Trophoblast cell (in vitro differentiated cells and primary cell): ENCODE measurements at regions not wholly inside any gene's neighbourhood (a gene's known extent, or its start where the extent isn't known, plus 50 kb on each side); places are given as distances from the start of the nearest gene placed in this dataset.

Experiments used
- DNase-seq, 2 donors: peaks; one replicate each; pipeline ENCODE4 v3.0.0-alpha.2; 2016
- H2AFZ ChIP-seq: 2 replicates; pipeline ENCODE4 v1.6.1; 2013; ENCODE audit warnings: low read length, moderate library complexity, mild to moderate bottlenecking; ENCODE audit not compliant: insufficient read depth, poor library complexity
- H2AK5ac ChIP-seq: 2 replicates; pipeline ENCODE4 v1.6.1; 2013; ENCODE audit warnings: mild to moderate bottlenecking, low read length
- H2BK120ac ChIP-seq: 2 replicates; pipeline ENCODE4 v1.6.1; 2013; ENCODE audit warnings: low read length, mild to moderate bottlenecking, moderate library complexity; ENCODE audit not compliant: insufficient read depth, poor library complexity
- H2BK12ac ChIP-seq: 2 replicates; pipeline ENCODE4 v1.6.1; 2013; ENCODE audit warnings: mild to moderate bottlenecking, low read length, moderate library complexity
- H2BK5ac ChIP-seq: 2 replicates; pipeline ENCODE4 v1.6.1; 2013; ENCODE audit warnings: low read length, low read depth, moderate library complexity, mild to moderate bottlenecking; ENCODE audit not compliant: poor library complexity
- H3K14ac ChIP-seq: 2 replicates; pipeline ENCODE4 v1.6.1; 2013; ENCODE audit warnings: mild to moderate bottlenecking, low read length
- H3K18ac ChIP-seq: 2 replicates; pipeline ENCODE4 v1.6.1; 2013; ENCODE audit warnings: mild to moderate bottlenecking, low read length
- H3K23ac ChIP-seq: 2 replicates; pipeline ENCODE4 v1.6.1; 2013; ENCODE audit warnings: low read length
- H3K27ac ChIP-seq: 2 replicates; pipeline ENCODE4 v1.5.1; 2013; ENCODE audit warnings: low read depth, mild to moderate bottlenecking, inconsistent platforms, low read length, moderate library complexity
- H3K27me3 ChIP-seq: 2 replicates; pipeline ENCODE4 v1.6.1; 2013; ENCODE audit warnings: inconsistent platforms, mild to moderate bottlenecking, low read length, moderate library complexity; ENCODE audit not compliant: insufficient read depth
- H3K36me3 ChIP-seq, 2 experiments: 1 replicate in 1 of 2; 2 replicates in 1 of 2; pipeline ENCODE4 v1.6.1; 2013; ENCODE audit warnings: low read length in 2 of 2, mild to moderate bottlenecking in 2 of 2, moderate library complexity in 1 of 2; ENCODE audit not compliant: insufficient read depth in 2 of 2, control insufficient read depth in 1 of 2
- H3K4ac ChIP-seq: 2 replicates; pipeline ENCODE4 v1.6.1; 2013; ENCODE audit warnings: low read depth, mild to moderate bottlenecking, low read length, moderate library complexity
- H3K4me1 ChIP-seq, 2 experiments: 1 replicate in 1 of 2; 2 replicates in 1 of 2; pipeline ENCODE4 v1.6.1; 2013; ENCODE audit warnings: low read length in 2 of 2, mild to moderate bottlenecking in 2 of 2, moderate library complexity in 1 of 2; ENCODE audit not compliant: insufficient read depth in 2 of 2, control insufficient read depth in 1 of 2
- H3K4me2 ChIP-seq: 2 replicates; pipeline ENCODE4 v1.6.1; 2013; ENCODE audit warnings: inconsistent platforms, mild to moderate bottlenecking, low read length, moderate library complexity
- H3K4me3 ChIP-seq: 2 replicates; pipeline ENCODE4 v1.5.1; 2013; ENCODE audit warnings: mild to moderate bottlenecking, low read depth, low read length, inconsistent platforms
- H3K79me1 ChIP-seq: one replicate; pipeline ENCODE4 v1.6.1; 2013; ENCODE audit warnings: low read length
- H3K79me2 ChIP-seq: 2 replicates; pipeline ENCODE4 v1.6.1; 2013; ENCODE audit warnings: low read length, mild to moderate bottlenecking; ENCODE audit not compliant: control insufficient read depth, insufficient read depth, poor library complexity
- H3K9ac ChIP-seq: 2 replicates; pipeline ENCODE4 v1.6.1; 2013; ENCODE audit warnings: mild to moderate bottlenecking, low read length
- H3K9me3 ChIP-seq: 2 replicates; pipeline ENCODE4 v1.6.1; 2013; ENCODE audit warnings: low read depth, mild to moderate bottlenecking, control low read depth, inconsistent platforms, low read length; ENCODE audit not compliant: insufficient read depth
- H4K12ac ChIP-seq: 2 replicates; pipeline ENCODE4 v1.6.1; 2013; ENCODE audit warnings: low read depth, mild to moderate bottlenecking, low read length, moderate library complexity
- H4K8ac ChIP-seq: 2 replicates; pipeline ENCODE4 v1.6.1; 2013; ENCODE audit warnings: low read depth, mild to moderate bottlenecking, low read length, moderate library complexity
- H4K91ac ChIP-seq: one replicate; pipeline ENCODE4 v1.6.1; 2013; ENCODE audit warnings: low read depth, mild to moderate bottlenecking, low read length, moderate library complexity
- WGBS: extraction: QIAGEN DNeasy Blood & Tissue Kit; methylation state at CpG from one replicate; pipeline ENCODE4 v1.1.7; 2013; ENCODE audit warnings: missing lambda C conversion rate; ENCODE audit not compliant: insufficient read length, insufficient coverage; ENCODE audit errors: extremely low coverage; 5-methylcytosine and 5-hydroxymethylcytosine counted together

DNA sequence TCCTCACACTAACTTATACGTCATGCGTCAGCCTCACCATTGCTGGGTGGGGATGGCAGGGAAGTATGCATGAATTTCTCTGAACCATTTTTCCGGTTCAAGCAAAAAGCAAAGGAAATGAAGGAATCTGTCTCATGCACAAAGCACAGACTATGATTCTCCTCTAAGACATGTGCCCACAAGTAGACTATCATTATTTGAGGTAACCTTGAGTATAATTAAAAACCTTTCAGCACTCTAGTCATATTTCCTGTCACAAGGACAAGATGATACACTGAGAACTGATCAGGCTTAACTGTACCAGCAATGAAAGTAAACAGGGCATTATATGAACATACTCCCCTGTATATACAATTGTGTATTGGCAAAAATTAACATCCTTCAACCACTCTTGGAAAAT lies 56.7 kb upstream of the TSC22D2 start:
- no peaks in the 10 kb centered on the region for H3K36me3 ChIP-seq
- no peak overlapping the region for H3K18ac ChIP-seq
- no peak overlapping the region for H2BK5ac ChIP-seq
- no peak overlapping the region for H3K23ac ChIP-seq
- no peak overlapping the region for H3K14ac ChIP-seq
- no peaks in the 10 kb centered on the region for H3K27me3 ChIP-seq
- no peak overlapping the region for H2AFZ ChIP-seq
- no peak overlapping the region for H2AK5ac ChIP-seq
- no peak overlapping the region for H3K27ac ChIP-seq
- H3K9me3 ChIP-seq = no peaks in the 10 kb centered on the region
- peaks cover 6% of the 10 kb centered on the region for H3K79me1 ChIP-seq
- no peak overlapping the region for H2BK120ac ChIP-seq
- peaks cover 3 to 9% of the 10 kb centered on the region in 2 experiments for H3K4me1 ChIP-seq
- H3K4ac ChIP-seq = no peak overlapping the region
- no peak overlapping the region for H3K4me2 ChIP-seq
- H2BK12ac ChIP-seq = no peak overlapping the region
- WGBS = no CpG with 5 or more reads among the region's 3 CpGs
- no peak overlapping the region for H3K4me3 ChIP-seq
- H4K91ac ChIP-seq = no peak overlapping the region
- H4K12ac ChIP-seq = no peak overlapping the region
- DNase-seq = no peak
- H4K8ac ChIP-seq = no peak overlapping the region
- H3K9ac ChIP-seq = no peak overlapping the region
- H3K79me2 ChIP-seq = no peaks in the 10 kb centered on the region

DNA sequence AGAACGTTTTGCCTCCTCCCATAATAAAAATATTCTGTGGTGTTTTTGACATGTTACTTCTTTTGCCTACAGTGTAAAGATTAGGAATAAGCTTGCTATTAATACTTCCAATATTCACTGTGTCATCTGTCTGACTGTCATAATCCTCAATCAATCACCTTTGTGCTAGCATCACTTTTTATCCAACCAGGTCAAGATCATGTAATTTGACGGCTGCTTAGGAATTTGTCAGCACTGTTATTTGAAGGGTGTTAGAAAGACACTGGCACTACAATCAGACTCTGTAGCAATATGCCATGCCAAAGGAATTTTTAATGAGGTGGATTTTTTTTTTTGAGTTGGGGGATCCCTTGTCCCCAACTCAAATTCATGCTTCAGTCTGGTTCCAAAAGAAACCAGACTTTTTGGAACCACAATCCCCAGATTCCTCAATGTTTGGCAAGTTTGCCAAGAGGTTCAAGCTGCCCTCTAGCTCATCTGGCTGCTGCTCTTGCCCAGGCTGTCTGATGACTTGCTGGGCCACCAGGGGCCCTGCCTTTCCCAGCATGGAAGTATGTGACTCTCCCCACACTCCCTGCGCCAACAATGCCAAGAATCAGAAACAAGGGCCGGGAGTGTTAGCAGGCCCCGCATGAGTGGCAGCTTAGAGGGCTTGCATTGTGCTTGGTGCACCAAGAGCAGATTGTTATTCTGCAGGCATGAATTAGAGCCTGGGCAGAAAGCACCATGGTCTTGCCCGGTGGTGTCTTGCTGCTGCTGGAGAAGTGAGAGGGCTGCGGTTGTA lies 58.6 kb upstream of the TSC22D2 start:
- H2AFZ ChIP-seq = no peak overlapping the region
- H3K18ac ChIP-seq = no peak overlapping the region
- H3K27me3 ChIP-seq = no peaks in the 10 kb centered on the region
- H2BK12ac ChIP-seq = no peak overlapping the region
- H3K4me1 ChIP-seq = peaks cover 3 to 12% of the 10 kb centered on the region in 2 experiments
- WGBS = no CpG with 5 or more reads among the region's 7 CpGs
- no peak overlapping the region for H3K23ac ChIP-seq
- no peak overlapping the region for H3K4me2 ChIP-seq
- H2AK5ac ChIP-seq = no peak overlapping the region
- peaks cover 6% of the 10 kb centered on the region for H3K79me1 ChIP-seq
- H3K27ac ChIP-seq = no peak overlapping the region
- no peak overlapping the region for H3K4me3 ChIP-seq
- H3K36me3 ChIP-seq = no peaks in the 10 kb centered on the region
- H3K9me3 ChIP-seq = no peaks in the 10 kb centered on the region
- no peak overlapping the region for H3K9ac ChIP-seq
- no peak overlapping the region for H2BK5ac ChIP-seq
- DNase-seq = peak; percentile 55 to 79
- no peak overlapping the region for H4K91ac ChIP-seq
- no peak overlapping the region for H3K14ac ChIP-seq
- H3K79me2 ChIP-seq = no peaks in the 10 kb centered on the region
- no peak overlapping the region for H3K4ac ChIP-seq
- H4K12ac ChIP-seq = no peak overlapping the region
- H2BK120ac ChIP-seq = no peak overlapping the region
- H4K8ac ChIP-seq = no peak overlapping the region

DNA sequence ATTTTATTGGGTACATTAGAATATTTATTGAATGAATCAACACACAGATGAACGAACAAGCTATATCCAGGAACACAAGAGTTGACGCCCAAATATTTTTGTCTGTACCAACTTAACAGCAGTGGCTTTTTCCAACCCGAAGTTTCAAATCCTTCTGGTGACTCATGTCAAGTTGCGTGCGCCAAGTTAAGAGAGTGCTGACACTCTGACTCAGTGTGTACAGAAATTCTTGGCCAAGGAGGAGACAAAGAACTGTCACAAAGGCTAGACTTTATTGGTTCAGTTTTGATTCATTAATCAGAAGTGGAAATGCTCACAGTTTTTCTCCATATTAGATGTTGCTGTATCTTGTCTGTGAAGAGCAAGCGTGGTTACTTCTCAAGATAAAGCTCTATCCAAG lies 59.6 kb upstream of the TSC22D2 start:
- Histone ChIP-seq H3K9me3 (no peaks in the 10 kb centered on the region), H3K4me3 (no peak overlapping the region), H3K14ac (no peak overlapping the region), H2AK5ac (no peak overlapping the region), H4K8ac (no peak overlapping the region), H3K27me3 (no peaks in the 10 kb centered on the region), H3K36me3 (no peaks in the 10 kb centered on the region), H4K12ac (no peak overlapping the region), H2AFZ (no peak overlapping the region), H3K4me2 (no peak overlapping the region), H3K4me1 (peaks cover 5 to 17% of the 10 kb centered on the region in 2 experiments), H3K27ac (no peak overlapping the region), H2BK12ac (no peak overlapping the region), H3K79me2 (no peaks in the 10 kb centered on the region), H3K79me1 (peaks cover 9% of the 10 kb centered on the region), H4K91ac (no peak overlapping the region), H3K18ac (no peak overlapping the region), H3K9ac (no peak overlapping the region), H2BK5ac (no peak overlapping the region), H3K23ac (no peak overlapping the region), H3K4ac (no peak overlapping the region), H2BK120ac (no peak overlapping the region)
- DNase-seq = peak; percentile 41 to 75
- no CpG with 5 or more reads among the region's 6 CpGs for WGBS

DNA sequence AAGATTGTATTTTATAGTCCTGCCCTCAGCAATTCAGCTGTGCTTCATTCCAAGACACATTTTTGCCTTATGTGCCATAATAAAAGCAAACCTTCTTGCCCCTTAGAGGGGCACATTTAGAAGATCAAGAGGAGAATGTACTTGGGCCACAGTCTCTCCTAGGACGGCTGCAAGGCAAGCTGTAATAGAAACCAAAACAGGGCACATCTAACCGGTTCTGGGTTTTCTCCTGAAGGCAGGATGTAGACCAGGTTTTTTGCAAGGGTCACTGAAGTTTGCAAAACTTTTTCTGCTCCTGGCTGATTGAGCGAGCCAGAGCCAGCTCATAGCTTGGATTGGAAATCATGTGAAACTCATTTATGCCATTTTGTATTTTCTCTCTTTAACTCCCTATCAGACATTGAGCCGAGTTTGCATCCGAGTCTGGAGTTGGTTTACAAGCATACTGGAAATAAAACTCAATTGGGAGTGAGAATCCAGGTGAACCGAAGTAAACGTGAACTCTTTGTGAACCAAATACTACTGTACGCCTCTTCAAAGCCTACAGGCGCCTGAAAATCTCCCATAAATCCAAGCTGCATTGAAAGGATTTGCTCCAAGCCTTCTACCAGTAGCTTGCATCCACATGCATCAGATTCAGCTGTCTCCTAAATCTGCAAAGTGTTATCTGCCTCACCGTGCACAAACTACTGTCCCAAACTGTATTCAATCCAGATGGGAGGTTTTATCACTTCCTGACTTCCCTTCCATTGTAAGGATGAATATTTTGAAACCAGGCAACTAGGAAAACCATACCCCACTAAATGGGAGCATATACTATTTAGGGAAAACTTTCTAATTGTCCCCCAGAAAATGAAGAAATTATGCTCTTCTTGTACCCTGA lies 60.9 kb upstream of the TSC22D2 start:
- Histone ChIP-seq H2AFZ (peak overlapping the region; percentile 44), H2BK12ac (no peak overlapping the region), H2BK120ac (no peak overlapping the region), H4K8ac (no peak overlapping the region), H3K14ac (no peak overlapping the region), H3K27me3 (no peaks in the 10 kb centered on the region), H3K4me2 (peak overlapping the region; percentile 20), H3K4me1 (peaks cover 5 to 17% of the 10 kb centered on the region in 2 experiments), H3K4me3 (no peak overlapping the region), H4K12ac (no peak overlapping the region), H3K79me2 (no peaks in the 10 kb centered on the region), H3K9me3 (no peaks in the 10 kb centered on the region), H3K27ac (peak overlapping the region; percentile 77), H3K18ac (no peak overlapping the region), H2BK5ac (peak overlapping the region; percentile 27), H4K91ac (no peak overlapping the region), H3K4ac (no peak overlapping the region), H3K79me1 (peaks cover 9% of the 10 kb centered on the region), H3K9ac (no peak overlapping the region), H3K36me3 (no peaks in the 10 kb centered on the region), H2AK5ac (no peak overlapping the region), H3K23ac (no peak overlapping the region)
- DNase-seq = peak in 1 of 2 donors; percentile 52
- no CpG with 5 or more reads among the region's 10 CpGs for WGBS
